ENCODE measurements at regions not wholly inside any gene's neighbourhood (a gene's known extent, or its start where the extent isn't known, plus 50 kb on each side); places are given as distances from the start of the nearest gene placed in this dataset.

DNA sequence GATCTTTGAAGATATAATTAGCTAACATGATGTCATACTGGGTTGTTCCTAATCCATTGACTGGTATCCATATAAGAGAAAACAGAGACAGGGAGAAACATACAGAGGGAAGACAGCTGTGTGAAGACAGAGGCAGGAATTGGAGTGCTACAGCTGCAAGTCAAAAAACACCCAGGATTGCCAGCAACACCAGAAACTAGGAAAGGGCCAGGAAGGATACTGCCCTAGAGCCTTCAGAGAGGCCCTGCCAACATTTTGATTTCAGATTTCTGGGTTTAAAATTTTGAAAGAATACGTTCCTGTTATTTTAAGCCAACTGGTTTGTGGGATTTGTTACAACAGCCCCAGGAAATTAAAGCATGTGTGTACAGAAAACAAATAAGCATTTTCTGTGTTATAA, 473.7 kb upstream of the FLRT2 start:
- TF ChIP-seq, protein P1, sequence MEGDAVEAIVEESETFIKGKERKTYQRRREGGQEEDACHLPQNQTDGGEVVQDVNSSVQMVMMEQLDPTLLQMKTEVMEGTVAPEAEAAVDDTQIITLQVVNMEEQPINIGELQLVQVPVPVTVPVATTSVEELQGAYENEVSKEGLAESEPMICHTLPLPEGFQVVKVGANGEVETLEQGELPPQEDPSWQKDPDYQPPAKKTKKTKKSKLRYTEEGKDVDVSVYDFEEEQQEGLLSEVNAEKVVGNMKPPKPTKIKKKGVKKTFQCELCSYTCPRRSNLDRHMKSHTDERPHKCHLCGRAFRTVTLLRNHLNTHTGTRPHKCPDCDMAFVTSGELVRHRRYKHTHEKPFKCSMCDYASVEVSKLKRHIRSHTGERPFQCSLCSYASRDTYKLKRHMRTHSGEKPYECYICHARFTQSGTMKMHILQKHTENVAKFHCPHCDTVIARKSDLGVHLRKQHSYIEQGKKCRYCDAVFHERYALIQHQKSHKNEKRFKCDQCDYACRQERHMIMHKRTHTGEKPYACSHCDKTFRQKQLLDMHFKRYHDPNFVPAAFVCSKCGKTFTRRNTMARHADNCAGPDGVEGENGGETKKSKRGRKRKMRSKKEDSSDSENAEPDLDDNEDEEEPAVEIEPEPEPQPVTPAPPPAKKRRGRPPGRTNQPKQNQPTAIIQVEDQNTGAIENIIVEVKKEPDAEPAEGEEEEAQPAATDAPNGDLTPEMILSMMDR (IDR thresholded peaks at IDR 0.05), result no peak

DNA sequence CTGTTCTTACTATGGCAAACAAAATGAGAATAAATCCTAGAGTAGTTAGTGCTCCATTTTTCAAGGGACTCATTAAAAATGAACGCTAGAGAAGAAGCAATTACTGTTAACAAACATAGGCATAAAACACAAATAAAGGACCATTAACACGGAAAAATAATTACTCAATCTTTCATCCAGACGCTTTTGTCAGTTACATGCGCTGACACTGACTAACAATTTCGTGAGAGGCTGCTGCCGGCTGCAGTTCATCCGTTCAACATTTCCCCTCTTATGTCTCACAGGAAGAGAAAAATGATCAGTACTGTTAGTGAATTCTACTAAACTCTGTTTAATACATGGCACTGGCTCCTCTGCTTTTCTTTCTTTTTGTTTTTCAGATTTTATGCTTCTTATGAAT, 472.7 kb upstream of the FLRT2 start:
- no peaks in the 10 kb centered on the region for H3K36me3 ChIP-seq
- no peak overlapping the region for H3K27ac ChIP-seq
- no peaks in the 10 kb centered on the region for H3K4me1 ChIP-seq (ENCODE audit: control insufficient read depth in 1 of 2, insufficient read depth in 1 of 2, low read depth in 1 of 2, low read length in 1 of 2)
- H3K27me3 ChIP-seq, result no peaks in the 10 kb centered on the region
- H3K4me3 ChIP-seq (ENCODE audit: low read depth in 1 of 2, low read length in 1 of 2), result no peak overlapping the region
- no peaks in the 10 kb centered on the region for H3K9me3 ChIP-seq
- TF ChIP-seq, protein P1 (IDR thresholded peaks at IDR 0.05), result no peak

More for the DNA sequence above, 473.7 kb upstream of the FLRT2 start:
- H3K27me3 ChIP-seq, result no peaks in the 10 kb centered on the region
- H3K4me3 ChIP-seq (ENCODE audit: low read depth in 1 of 2, low read length in 1 of 2), result no peak overlapping the region
- no peak overlapping the region for H3K27ac ChIP-seq
- H3K9me3 ChIP-seq, result no peaks in the 10 kb centered on the region
- H3K36me3 ChIP-seq, result no peaks in the 10 kb centered on the region
- no peaks in the 10 kb centered on the region for H3K4me1 ChIP-seq (ENCODE audit: control insufficient read depth in 1 of 2, insufficient read depth in 1 of 2, low read depth in 1 of 2, low read length in 1 of 2)

DNA sequence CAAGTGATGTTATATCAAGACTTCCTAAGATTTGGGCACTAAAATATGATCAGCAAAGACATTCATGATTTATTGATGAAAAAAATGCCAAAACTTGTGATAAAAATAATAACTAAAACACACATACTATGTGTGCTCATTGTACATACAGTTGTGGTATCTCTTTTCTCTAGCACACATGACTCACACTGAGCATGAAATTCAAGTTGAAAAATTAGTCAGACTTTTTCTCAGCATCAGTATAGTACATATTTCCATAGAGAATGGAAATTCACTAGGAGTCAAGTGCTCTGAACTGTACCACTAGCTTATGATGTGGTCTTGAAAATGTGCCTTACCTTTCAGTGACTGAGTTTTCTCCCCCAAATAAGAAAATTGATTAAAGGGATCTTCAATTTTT, 471.8 kb upstream of the FLRT2 start:
- Histone ChIP-seq H3K4me3 (ENCODE audit: low read depth in 1 of 2, low read length in 1 of 2) (no peak overlapping the region), H3K4me1 (ENCODE audit: control insufficient read depth in 1 of 2, insufficient read depth in 1 of 2, low read depth in 1 of 2, low read length in 1 of 2) (no peaks in the 10 kb centered on the region), H3K36me3 (no peaks in the 10 kb centered on the region), H3K27ac (no peak overlapping the region), H3K27me3 (no peaks in the 10 kb centered on the region), H3K9me3 (no peaks in the 10 kb centered on the region)
- TF ChIP-seq, protein P1 (IDR thresholded peaks at IDR 0.05), result no peak

DNA sequence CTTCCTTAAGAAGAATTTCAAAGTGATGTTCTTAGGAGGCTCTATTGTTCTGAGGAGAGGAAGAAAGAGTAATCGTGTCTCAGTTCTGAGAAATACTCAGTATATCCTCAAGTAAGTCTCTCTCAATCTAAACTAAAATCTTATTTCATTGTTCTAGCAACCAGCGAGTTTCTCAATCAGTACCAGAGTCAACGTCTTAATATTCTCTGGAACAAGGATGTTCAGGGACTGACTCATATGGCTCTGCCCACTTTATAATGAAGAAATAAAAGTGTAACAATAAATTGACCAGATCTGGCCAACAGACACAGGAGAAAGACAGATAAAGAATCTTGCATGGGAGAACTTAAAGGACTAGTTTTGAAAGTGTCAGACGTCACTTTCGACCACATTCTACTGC, 469.8 kb upstream of the FLRT2 start:
- Histone ChIP-seq H3K36me3 (no peaks in the 10 kb centered on the region), H3K27ac (no peak overlapping the region), H3K4me3 (ENCODE audit: low read depth in 1 of 2, low read length in 1 of 2) (no peak overlapping the region), H3K4me1 (ENCODE audit: control insufficient read depth in 1 of 2, insufficient read depth in 1 of 2, low read depth in 1 of 2, low read length in 1 of 2) (no peaks in the 10 kb centered on the region), H3K9me3 (no peaks in the 10 kb centered on the region), H3K27me3 (no peaks in the 10 kb centered on the region)
- TF ChIP-seq, protein P1 (IDR thresholded peaks at IDR 0.05), result no peak

DNA sequence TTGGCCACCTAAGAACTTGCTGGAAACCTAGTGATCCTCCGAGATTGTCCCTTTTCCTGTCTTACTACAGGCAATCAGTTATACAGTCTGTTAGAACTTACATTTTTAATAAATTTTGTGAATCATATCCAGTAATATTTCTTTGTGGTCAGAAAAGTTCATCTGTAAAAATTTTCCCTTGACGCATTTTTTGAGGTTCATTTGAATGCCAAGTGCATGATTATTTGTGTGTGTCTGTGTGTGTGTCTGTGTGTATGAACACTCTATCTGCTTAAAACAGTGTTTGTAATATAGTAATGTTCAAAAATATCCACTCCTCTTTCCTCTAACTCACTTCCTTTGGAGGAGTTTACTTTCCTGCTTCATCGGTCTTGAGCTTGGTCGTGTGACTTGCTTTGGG, 468.7 kb upstream of the FLRT2 start:
- H3K27me3 ChIP-seq, result no peaks in the 10 kb centered on the region
- no peak overlapping the region for H3K27ac ChIP-seq
- no peaks in the 10 kb centered on the region for H3K9me3 ChIP-seq
- no peak overlapping the region for H3K4me3 ChIP-seq (ENCODE audit: low read depth in 1 of 2, low read length in 1 of 2)
- TF ChIP-seq, protein P1 (IDR thresholded peaks at IDR 0.05), result no peak
- H3K4me1 ChIP-seq (ENCODE audit: control insufficient read depth in 1 of 2, insufficient read depth in 1 of 2, low read depth in 1 of 2, low read length in 1 of 2), result no peaks in the 10 kb centered on the region
- no peaks in the 10 kb centered on the region for H3K36me3 ChIP-seq

DNA sequence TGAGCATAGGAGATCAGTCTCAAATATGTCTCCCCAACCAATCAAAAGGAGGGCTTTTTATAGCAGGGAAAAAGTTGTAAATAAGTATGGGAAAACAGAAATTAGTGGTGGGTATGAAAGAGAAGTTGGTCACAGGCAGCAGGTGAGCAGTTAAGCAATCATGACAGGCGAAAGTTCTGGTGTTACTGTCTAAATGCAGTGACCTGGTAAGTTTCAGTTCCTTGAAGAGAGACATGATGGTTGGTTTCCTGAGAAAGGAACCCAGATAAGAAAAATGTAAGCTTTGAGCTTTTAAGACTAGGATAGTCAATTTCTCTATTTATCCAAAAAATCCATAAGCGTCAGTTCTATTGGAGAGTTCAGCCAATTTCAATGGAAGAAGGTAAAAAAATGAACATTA, 466.2 kb upstream of the FLRT2 start:
- H3K4me1 ChIP-seq (ENCODE audit: control insufficient read depth in 1 of 2, insufficient read depth in 1 of 2, low read depth in 1 of 2, low read length in 1 of 2), result no peaks in the 10 kb centered on the region
- no peaks in the 10 kb centered on the region for H3K9me3 ChIP-seq
- no peak overlapping the region for H3K4me3 ChIP-seq (ENCODE audit: low read depth in 1 of 2, low read length in 1 of 2)
- TF ChIP-seq, protein P1 (IDR thresholded peaks at IDR 0.05), result no peak
- no peaks in the 10 kb centered on the region for H3K36me3 ChIP-seq
- no peaks in the 10 kb centered on the region for H3K27me3 ChIP-seq
- no peak overlapping the region for H3K27ac ChIP-seq
